Omental fat pad (tissue), 3 donors: ENCODE measurements at regions not wholly inside any gene's neighbourhood (a gene's known extent, or its start where the extent isn't known, plus 50 kb on each side); places are given as distances from the start of the nearest gene placed in this dataset.

Experiments used
- ATAC-seq: fragments of 150-250 bp; one replicate; pipeline ENCODE4 v1.9.1; 2016; ENCODE audit warnings: mild to moderate bottlenecking, moderate library complexity; ENCODE audit not compliant: low FRiP score
- DNase-seq: peaks from one replicate; pipeline ENCODE4 v3.0.0-alpha.2; 2019; ENCODE audit warnings: low spot score
- CTCF ChIP-seq, 3 donors: fragments of 450-650 bp; IDR thresholded peaks; one replicate each; pipeline ENCODE4 v1.5.1; 2016 to 2017; ENCODE audit warnings: antibody characterized with exemption in 3 of 3, mild to moderate bottlenecking in 3 of 3, moderate library complexity in 2 of 3

DNA sequence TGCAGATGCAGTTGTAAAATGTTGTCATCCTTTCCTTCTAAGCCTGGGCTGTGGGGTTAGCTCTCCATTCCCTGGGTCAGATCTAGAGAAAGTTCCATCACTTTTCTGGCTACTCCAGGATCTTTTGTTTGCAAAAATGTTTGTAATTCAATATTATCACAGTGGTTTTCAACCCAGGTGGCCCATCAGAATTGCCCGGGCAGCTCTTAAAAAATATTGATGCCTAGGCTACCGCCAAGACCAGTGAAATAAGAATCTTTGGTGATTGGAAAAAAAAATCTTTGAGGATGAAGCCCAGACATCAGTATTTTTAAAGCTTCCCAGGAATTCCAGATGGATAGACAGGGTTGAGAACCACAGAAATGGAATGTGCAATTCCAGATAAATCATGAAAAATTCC, 232.5 kb upstream of the SPRED2 start:
- DNase-seq (no peak), ATAC-seq (no peak)
- no peak for TF ChIP-seq CTCF (IDR thresholded peaks at IDR 0.05)

DNA sequence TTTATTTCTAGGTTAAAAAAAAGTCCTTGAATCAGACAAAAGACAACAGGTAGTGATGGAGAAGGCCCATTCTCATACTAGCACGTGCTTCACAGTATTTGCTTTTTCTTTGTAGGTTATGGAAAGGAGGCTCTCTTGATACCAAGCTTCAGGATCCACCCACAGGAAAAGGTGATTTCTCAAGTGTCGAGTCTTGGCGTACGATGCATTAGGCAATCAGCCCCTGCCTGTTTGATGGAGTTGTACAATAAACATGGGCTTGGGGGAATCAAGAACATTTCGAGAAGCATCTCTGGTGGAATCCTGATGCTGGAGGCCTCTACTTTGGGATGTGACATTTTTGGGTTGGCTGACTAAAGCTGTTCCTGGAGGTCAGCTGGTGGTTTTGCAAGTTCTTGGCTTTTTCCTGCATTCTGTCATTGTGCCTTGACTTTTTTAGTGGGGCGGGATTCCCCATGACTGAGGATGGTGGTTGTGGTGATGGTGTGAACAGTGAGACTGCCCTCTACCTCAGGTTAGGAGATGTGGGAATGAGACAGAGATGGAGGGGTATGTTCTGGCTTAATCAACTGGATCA, 231.5 kb upstream of the SPRED2 start:
- ATAC-seq (no peak), DNase-seq (no peak)
- TF ChIP-seq CTCF (IDR thresholded peaks at IDR 0.05), result no peak

DNA sequence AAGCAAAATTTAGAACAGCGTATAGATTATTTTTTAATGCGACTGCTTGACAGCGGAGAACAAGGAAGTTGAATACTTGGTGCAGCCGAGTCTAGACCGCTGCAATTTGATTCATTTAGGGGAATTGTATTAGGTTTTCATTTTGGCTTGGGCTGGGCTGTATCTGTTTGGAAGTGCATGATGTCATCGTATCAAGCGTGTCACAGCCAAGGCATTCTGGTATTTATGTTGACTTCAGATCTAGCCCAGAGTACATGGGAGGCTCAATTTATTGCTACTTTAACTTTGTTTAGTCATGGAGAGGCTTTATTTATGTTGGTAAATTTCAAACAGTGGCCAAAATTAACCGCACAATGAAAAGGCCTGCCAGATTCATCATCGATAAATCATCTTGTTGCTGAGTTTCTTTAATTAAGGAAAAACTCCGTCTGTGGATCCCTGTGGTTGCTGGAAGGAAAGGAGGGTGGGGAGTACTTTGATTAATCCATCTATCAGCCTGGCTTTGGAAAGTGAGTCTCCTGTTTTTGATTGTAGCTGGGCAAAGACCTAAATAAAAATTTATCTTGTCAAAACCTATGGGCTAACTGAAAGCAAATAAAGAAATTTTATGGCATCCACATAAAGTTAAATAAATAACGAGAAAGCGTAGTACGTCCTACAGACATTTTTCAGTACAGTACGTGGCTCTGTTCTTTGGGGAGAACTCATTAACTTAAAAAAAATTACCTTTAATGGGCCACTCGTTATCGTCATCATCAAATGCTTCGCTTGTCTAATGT, 230.4 kb upstream of the SPRED2 start:
- DNase-seq (no peak), ATAC-seq (peak; percentile 73)
- no peak for TF ChIP-seq CTCF (IDR thresholded peaks at IDR 0.05)

DNA sequence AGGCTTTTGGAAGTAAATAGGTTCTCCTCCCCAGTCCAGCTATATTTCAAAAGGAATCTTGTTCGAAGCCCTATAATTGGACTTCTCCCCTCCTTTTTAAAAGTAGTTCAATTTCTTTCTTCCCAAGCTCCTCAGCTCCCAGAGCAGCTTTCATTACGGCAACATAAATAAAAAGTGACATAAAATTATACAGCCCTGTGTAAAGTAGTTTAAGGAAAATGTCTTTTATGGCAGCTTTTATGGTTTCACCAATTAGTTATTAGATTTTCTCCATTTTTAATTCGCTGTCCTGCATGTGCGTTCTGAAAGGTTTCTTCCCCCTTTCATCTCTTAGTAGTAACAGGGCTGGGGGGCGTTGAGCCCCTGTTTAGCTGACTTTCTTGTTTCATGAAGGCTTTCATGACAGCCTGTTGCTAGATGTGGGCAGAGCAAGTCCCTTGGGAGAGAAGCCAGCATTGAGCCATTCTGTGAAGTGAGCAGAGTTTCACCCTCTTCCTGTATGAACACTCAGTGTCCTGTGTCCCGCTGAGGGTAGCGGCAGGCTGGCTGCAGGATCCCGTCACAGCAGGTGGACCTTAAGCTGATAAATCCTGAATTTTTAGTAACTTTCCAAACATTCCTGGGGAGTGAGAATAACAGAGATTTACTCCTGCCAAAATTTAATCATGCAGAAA, 229.7 kb upstream of the SPRED2 start:
- DNase-seq (no peak), ATAC-seq (peak; percentile 39)

DNA sequence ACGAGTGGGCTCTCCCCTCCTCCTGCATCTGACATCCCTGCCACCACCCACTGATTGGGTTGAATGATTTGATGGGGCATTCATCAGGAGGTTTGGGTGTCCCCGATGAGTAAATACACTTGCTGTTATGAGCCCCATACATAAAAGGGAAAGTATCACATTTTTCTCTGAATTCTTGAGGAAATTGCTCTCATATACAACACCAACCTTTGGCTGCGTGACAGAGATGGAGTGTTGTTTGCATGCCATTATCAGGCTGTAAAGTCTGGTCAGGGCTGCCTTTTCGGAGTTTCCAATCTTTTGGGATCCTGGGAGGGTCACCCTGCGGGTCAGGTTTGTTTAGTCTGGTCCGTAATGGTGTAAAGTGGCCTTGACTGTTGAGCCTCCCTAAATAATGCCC, 227.9 kb upstream of the SPRED2 start:
- DNase-seq (no peak), ATAC-seq (no peak)
- TF ChIP-seq CTCF (IDR thresholded peaks at IDR 0.05), result no peak

More for the DNA sequence above, 229.7 kb upstream of the SPRED2 start:
- TF ChIP-seq CTCF (IDR thresholded peaks at IDR 0.05), result no peak

GRCh38 chr2:65658881-65659280, 226.5 kb upstream of the SPRED2 start:
- no peak for TF ChIP-seq CTCF (IDR thresholded peaks at IDR 0.05)
- no peak for DNase-seq
- ATAC-seq, result no peak
